ENCODE measurements at regions not wholly inside any gene's neighbourhood (a gene's known extent, or its start where the extent isn't known, plus 50 kb on each side); places are given as distances from the start of the nearest gene placed in this dataset.

GRCh38 chr2:57957238-57957637 lies 89.4 kb upstream of the VRK2 start:
- TF ChIP-seq CTCF (IDR thresholded peaks at IDR 0.05) (no peak), POLR2A (IDR thresholded peaks at IDR 0.05) (no peak)

All from tibial nerve (tissue), 3 donors.